BJ (cell line): ENCODE measurements at regions not wholly inside any gene's neighbourhood (a gene's known extent, or its start where the extent isn't known, plus 50 kb on each side); places are given as distances from the start of the nearest gene placed in this dataset.
A peak's percentile ranks its signal among the peaks of the same experiment; 100 is the strongest.

Experiments
- CTCF ChIA-PET: fragments of 350-600 bp; formaldehyde crosslinking; extraction: SDS; loops from one replicate; lab custom pipeline; 2021; ENCODE audit warnings: antibody characterized with exemption, inconsistent platforms; lab: Yijun Ruan, JAX
- POLR2A ChIA-PET: fragments of 300-600 bp; sonication (Branson Sonifier 250); formaldehyde crosslinking; extraction: SDS; loops from one replicate; lab custom pipeline; 2021; ENCODE audit warnings: antibody characterized with exemption; lab: Charles Lee
- DNase-seq: peaks from one replicate; pipeline ENCODE4 v3.0.0-alpha.2; 2011; ENCODE audit warnings: low read depth
- H3K27me3 ChIP-seq: 2 replicates; pipeline ENCODE4 v1.6.0; 2011; ENCODE audit warnings: low read length; ENCODE audit not compliant: control insufficient read depth, insufficient read depth
- H3K36me3 ChIP-seq: 2 replicates; pipeline ENCODE4 v1.5.1; 2011; ENCODE audit warnings: low read length; ENCODE audit not compliant: control insufficient read depth, insufficient read depth
- H3K4me3 ChIP-seq: 2 replicates; pipeline ENCODE4 v1.5.1; 2011; ENCODE audit warnings: low read depth, mild to moderate bottlenecking, control low read depth, low read length
- TF ChIP-seq, protein P1 (sequence below): IDR thresholded peaks from 2 replicates; pipeline ENCODE4 v1.5.1; 2011; ENCODE audit warnings: low read depth, mild to moderate bottlenecking, control low read depth, inconsistent platforms, low read length, moderate library complexity; ENCODE audit not compliant: insufficient read depth

- TF ChIP-seq, protein P1, sequence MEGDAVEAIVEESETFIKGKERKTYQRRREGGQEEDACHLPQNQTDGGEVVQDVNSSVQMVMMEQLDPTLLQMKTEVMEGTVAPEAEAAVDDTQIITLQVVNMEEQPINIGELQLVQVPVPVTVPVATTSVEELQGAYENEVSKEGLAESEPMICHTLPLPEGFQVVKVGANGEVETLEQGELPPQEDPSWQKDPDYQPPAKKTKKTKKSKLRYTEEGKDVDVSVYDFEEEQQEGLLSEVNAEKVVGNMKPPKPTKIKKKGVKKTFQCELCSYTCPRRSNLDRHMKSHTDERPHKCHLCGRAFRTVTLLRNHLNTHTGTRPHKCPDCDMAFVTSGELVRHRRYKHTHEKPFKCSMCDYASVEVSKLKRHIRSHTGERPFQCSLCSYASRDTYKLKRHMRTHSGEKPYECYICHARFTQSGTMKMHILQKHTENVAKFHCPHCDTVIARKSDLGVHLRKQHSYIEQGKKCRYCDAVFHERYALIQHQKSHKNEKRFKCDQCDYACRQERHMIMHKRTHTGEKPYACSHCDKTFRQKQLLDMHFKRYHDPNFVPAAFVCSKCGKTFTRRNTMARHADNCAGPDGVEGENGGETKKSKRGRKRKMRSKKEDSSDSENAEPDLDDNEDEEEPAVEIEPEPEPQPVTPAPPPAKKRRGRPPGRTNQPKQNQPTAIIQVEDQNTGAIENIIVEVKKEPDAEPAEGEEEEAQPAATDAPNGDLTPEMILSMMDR, result no peak
- Histone ChIP-seq H3K36me3 (no peaks in the 10 kb centered on the region), H3K27me3 (no peaks in the 10 kb centered on the region), H3K4me3 (no peak overlapping the region)
- CTCF ChIA-PET, result no interaction called here
- DNase-seq, result no peak
- POLR2A ChIA-PET, result no interaction called here
These were observed 273.8 kb upstream of the TARS1 start for GRCh38 chr5:33166948-33167347.

GRCh38 chr5:33167541-33167940 lies 273.2 kb upstream of the TARS1 start:
- Histone ChIP-seq H3K27me3 (no peaks in the 10 kb centered on the region), H3K4me3 (no peak overlapping the region), H3K36me3 (no peaks in the 10 kb centered on the region)
- TF ChIP-seq, protein P1, result no peak
- CTCF ChIA-PET, result no interaction called here
- DNase-seq, result peak; percentile 15
- POLR2A ChIA-PET, result no interaction called here

- no peaks in the 10 kb centered on the region for H3K27me3 ChIP-seq
- no peak for DNase-seq
- ChIA-PET CTCF (interaction anchor here (1.3 kb wide), 2 partner anchors 252 to 254 kb away, joined by 3 read pairs; no protein-coding TSS in a partner anchor), POLR2A (no interaction called here)
- no peak overlapping the region for H3K4me3 ChIP-seq
- no peaks in the 10 kb centered on the region for H3K36me3 ChIP-seq
- TF ChIP-seq, protein P1, result no peak
These were observed 270.4 kb upstream of the TARS1 start for GRCh38 chr5:33170411-33170810.

GRCh38 chr5:33174383-33174782 lies 266.4 kb upstream of the TARS1 start:
- TF ChIP-seq, protein P1, result no peak
- H3K27me3 ChIP-seq, result no peaks in the 10 kb centered on the region
- POLR2A ChIA-PET, result no interaction called here
- CTCF ChIA-PET, result interaction anchor here (1.1 to 1.4 kb wide), 2 partner anchors 125 to 465 kb away, joined by 3 to 4 read pairs; no protein-coding TSS in a partner anchor
- no peaks in the 10 kb centered on the region for H3K36me3 ChIP-seq
- no peak overlapping the region for H3K4me3 ChIP-seq
- DNase-seq, result no peak

DNA sequence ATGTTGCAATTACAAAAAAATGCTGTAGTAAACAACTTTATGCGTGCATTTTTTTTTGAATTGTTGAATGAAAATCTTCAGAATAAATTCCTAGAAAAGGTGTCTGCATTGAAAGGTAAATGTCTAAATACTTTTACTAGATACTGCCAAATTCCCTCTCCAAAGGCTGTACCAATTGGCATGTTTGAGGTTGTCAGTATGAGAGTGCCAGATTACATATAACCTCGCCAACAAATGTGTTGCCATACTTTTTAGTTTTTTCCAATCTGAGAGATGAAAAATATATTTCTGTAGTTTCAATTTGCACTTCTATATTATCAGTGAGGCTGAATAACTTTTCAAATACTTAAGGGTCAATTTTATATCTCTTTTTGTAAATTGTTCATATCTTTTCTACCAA lies 261.5 kb upstream of the TARS1 start:
- TF ChIP-seq, protein P1, result no peak
- no peak for DNase-seq
- H3K27me3 ChIP-seq, result no peaks in the 10 kb centered on the region
- no peak overlapping the region for H3K4me3 ChIP-seq
- CTCF ChIA-PET, result interaction anchor here (1.0 to 1.4 kb wide), 2 partner anchors 15 to 469 kb away, joined by 3 to 4 read pairs; no protein-coding TSS in a partner anchor
- no peaks in the 10 kb centered on the region for H3K36me3 ChIP-seq
- POLR2A ChIA-PET, result no interaction called here
